ENCODE measurements at regions not wholly inside any gene's neighbourhood (a gene's known extent, or its start where the extent isn't known, plus 50 kb on each side); places are given as distances from the start of the nearest gene placed in this dataset.

DNA sequence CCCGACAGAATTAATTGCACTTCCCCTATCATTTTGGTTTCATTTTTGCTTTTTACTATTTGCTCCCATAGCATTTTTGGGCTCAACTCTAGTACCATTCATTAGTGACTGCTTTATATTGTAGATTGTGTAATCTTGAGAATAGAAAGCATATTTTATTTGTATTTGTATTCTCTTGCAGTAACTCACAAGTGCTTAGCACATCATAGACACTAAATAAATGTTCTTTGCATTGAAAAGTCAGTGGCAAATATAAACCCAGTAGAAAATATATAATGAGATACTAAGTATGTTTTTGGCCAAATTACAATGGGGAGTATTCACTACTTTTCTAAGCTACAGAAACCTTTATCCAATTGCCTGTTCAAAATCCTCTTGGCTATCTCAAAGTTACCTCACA is 359.7 kb upstream of the CAMK1G start:
- no peak overlapping the region for H3K27ac ChIP-seq (ENCODE audit: low read depth in 1 of 2, low read length in 2 of 2)
- H3K9me3 ChIP-seq (ENCODE audit: control insufficient read depth in 1 of 2, insufficient read depth in 1 of 2, low read length in 2 of 2) = peaks cover 0 to 4% of the 10 kb centered on the region in 2 experiments
- intact Hi-C loops (cut with DNase I, micrococcal nuclease) = no loop called here
- Mint-ChIP-seq H3K4me1 (ENCODE audit: low read depth) (no peaks in the 10 kb centered on the region), H3K36me3 (ENCODE audit: low read depth) (no peaks in the 10 kb centered on the region), H3K9me3 (no peaks in the 10 kb centered on the region), H3K27ac (no peak overlapping the region), H3K4me3 (no peak overlapping the region), H3K27me3 (peaks cover 9% of the 10 kb centered on the region)
- ChIA-PET POLR2A (no interaction called here), CTCF (no interaction called here)
- H3K4me3 ChIP-seq (ENCODE audit: low read length) = no peak overlapping the region
- H3K4me1 ChIP-seq (ENCODE audit: insufficient read depth, low read length) = no peaks in the 10 kb centered on the region
- TF ChIP-seq, protein P1, sequence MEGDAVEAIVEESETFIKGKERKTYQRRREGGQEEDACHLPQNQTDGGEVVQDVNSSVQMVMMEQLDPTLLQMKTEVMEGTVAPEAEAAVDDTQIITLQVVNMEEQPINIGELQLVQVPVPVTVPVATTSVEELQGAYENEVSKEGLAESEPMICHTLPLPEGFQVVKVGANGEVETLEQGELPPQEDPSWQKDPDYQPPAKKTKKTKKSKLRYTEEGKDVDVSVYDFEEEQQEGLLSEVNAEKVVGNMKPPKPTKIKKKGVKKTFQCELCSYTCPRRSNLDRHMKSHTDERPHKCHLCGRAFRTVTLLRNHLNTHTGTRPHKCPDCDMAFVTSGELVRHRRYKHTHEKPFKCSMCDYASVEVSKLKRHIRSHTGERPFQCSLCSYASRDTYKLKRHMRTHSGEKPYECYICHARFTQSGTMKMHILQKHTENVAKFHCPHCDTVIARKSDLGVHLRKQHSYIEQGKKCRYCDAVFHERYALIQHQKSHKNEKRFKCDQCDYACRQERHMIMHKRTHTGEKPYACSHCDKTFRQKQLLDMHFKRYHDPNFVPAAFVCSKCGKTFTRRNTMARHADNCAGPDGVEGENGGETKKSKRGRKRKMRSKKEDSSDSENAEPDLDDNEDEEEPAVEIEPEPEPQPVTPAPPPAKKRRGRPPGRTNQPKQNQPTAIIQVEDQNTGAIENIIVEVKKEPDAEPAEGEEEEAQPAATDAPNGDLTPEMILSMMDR (IDR thresholded peaks at IDR 0.05) = no peak
- ATAC-seq (ENCODE audit: poor library complexity) (no peak), DNase-seq (no peak)
- H3K27me3 ChIP-seq (ENCODE audit: control insufficient read depth in 1 of 2, insufficient read depth in 2 of 2, low read length in 2 of 2) = peaks cover 5 to 7% of the 10 kb centered on the region in 2 experiments
- no peaks in the 10 kb centered on the region for H3K36me3 ChIP-seq (ENCODE audit: insufficient read depth, low read length)

DNA sequence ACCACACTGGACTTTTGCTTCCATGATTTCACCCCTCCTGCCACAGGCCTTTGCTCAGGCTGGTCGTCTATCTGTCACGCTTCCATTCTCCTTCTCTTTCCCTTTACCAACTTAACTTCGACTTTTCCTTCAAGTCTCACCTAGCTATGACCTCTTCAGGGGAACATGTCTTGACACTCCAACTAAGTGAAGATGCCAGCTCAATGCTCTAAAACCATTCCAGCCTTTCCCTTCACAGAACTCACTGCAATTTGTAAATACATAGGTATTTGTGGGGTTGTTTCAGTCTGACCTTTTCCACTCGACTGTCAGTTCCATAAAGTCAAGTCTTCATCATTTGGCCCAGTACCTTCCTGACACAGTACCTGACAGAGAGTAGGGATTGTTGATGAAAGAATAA is 358.6 kb upstream of the CAMK1G start:
- ChIA-PET CTCF (no interaction called here), POLR2A (no interaction called here)
- no peak for ATAC-seq (ENCODE audit: poor library complexity)
- TF ChIP-seq, protein P1 (IDR thresholded peaks at IDR 0.05) = no peak
- no peaks in the 10 kb centered on the region for H3K4me1 Mint-ChIP-seq (ENCODE audit: low read depth)
- no peaks in the 10 kb centered on the region for H3K9me3 Mint-ChIP-seq
- Histone ChIP-seq H3K36me3 (ENCODE audit: insufficient read depth, low read length) (no peaks in the 10 kb centered on the region), H3K9me3 (ENCODE audit: control insufficient read depth in 1 of 2, insufficient read depth in 1 of 2, low read length in 2 of 2) (peaks cover 0 to 3% of the 10 kb centered on the region in 2 experiments), H3K4me3 (ENCODE audit: low read length) (no peak overlapping the region), H3K27ac (ENCODE audit: low read depth in 1 of 2, low read length in 2 of 2) (no peak overlapping the region), H3K27me3 (ENCODE audit: control insufficient read depth in 1 of 2, insufficient read depth in 2 of 2, low read length in 2 of 2) (peaks cover 5 to 7% of the 10 kb centered on the region in 2 experiments), H3K4me1 (ENCODE audit: insufficient read depth, low read length) (no peaks in the 10 kb centered on the region)
- H3K27ac Mint-ChIP-seq = no peak overlapping the region
- DNase-seq = no peak
- no peak overlapping the region for H3K4me3 Mint-ChIP-seq
- peaks cover 16% of the 10 kb centered on the region for H3K27me3 Mint-ChIP-seq
- intact Hi-C loops (cut with DNase I, micrococcal nuclease) = no loop called here
- H3K36me3 Mint-ChIP-seq (ENCODE audit: low read depth) = no peaks in the 10 kb centered on the region

DNA sequence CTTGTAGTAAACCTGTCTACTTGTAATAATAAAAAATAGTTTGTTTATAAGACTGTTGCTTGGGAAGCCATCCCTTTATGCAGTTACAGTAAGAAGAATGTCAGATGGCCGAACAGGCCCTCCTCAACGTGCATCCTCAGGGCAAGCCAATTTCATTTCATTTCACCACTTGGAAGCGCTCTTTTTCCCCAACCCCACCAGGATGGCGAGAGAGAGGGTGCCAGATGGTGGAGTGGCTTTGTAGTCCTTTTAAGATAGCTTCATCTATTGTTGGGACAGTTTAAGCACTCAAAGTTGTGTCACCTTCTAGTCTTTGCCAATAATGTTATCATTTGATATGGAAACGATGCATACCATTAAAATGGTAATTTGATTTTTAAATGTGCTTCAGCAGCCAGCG is 356.3 kb upstream of the CAMK1G start:
- no peaks in the 10 kb centered on the region for H3K4me1 Mint-ChIP-seq (ENCODE audit: low read depth)
- no peak overlapping the region for H3K4me3 ChIP-seq (ENCODE audit: low read length)
- H3K27me3 Mint-ChIP-seq = peaks cover 26% of the 10 kb centered on the region
- no peak for DNase-seq
- H3K36me3 ChIP-seq (ENCODE audit: insufficient read depth, low read length) = no peaks in the 10 kb centered on the region
- H3K9me3 Mint-ChIP-seq = peaks cover 4% of the 10 kb centered on the region
- CTCF ChIA-PET = no interaction called here
- H3K4me1 ChIP-seq (ENCODE audit: insufficient read depth, low read length) = no peaks in the 10 kb centered on the region
- TF ChIP-seq, protein P1 (IDR thresholded peaks at IDR 0.05) = no peak
- POLR2A ChIA-PET = no interaction called here
- ATAC-seq (ENCODE audit: poor library complexity) = no peak
- no peak overlapping the region for H3K27ac ChIP-seq (ENCODE audit: low read depth in 1 of 2, low read length in 2 of 2)
- peaks cover 0 to 5% of the 10 kb centered on the region in 2 experiments for H3K9me3 ChIP-seq (ENCODE audit: control insufficient read depth in 1 of 2, insufficient read depth in 1 of 2, low read length in 2 of 2)
- no peak overlapping the region for H3K27ac Mint-ChIP-seq
- H3K27me3 ChIP-seq (ENCODE audit: control insufficient read depth in 1 of 2, insufficient read depth in 2 of 2, low read length in 2 of 2) = peaks cover 6 to 7% of the 10 kb centered on the region in 2 experiments
- H3K4me3 Mint-ChIP-seq = no peak overlapping the region
- intact Hi-C loops (cut with DNase I, micrococcal nuclease) = no loop called here
- no peaks in the 10 kb centered on the region for H3K36me3 Mint-ChIP-seq (ENCODE audit: low read depth)
